Lower lobe of right lung (tissue), 2 donors: ENCODE measurements at regions not wholly inside any gene's neighbourhood (a gene's known extent, or its start where the extent isn't known, plus 50 kb on each side); places are given as distances from the start of the nearest gene placed in this dataset.

Source experiments
- ATAC-seq, 2 donors: fragments of 200-7000 bp; cut with Tn5 transposase; one replicate each; pipeline ENCODE4 v1.9.1; 2020 to 2022; ENCODE audit warnings: mild to moderate bottlenecking in 2 of 2, moderate library complexity in 2 of 2
- DNase-seq: peaks from one replicate; pipeline ENCODE4 v3.0.0-alpha.2; 2020
- H3K27ac ChIP-seq: fragments of 200-600 bp; one replicate; pipeline ENCODE4 v1.8.0; 2022
- H3K27me3 ChIP-seq: fragments of 200-600 bp; one replicate; pipeline ENCODE4 v1.8.0; 2022; ENCODE audit warnings: low read depth
- H3K36me3 ChIP-seq: fragments of 200-600 bp; one replicate; pipeline ENCODE4 v1.8.0; 2022; ENCODE audit warnings: mild to moderate bottlenecking
- H3K4me1 ChIP-seq: fragments of 200-600 bp; one replicate; pipeline ENCODE4 v1.8.0; 2022
- H3K4me3 ChIP-seq: fragments of 200-600 bp; one replicate; pipeline ENCODE4 v1.8.0; 2022; ENCODE audit warnings: mild to moderate bottlenecking
- H3K9me3 ChIP-seq: fragments of 200-600 bp; one replicate; pipeline ENCODE4 v1.8.0; 2022
- CTCF ChIP-seq: fragments of 200-600 bp; IDR thresholded peaks from one replicate; pipeline ENCODE4 v1.8.0; 2022; ENCODE audit warnings: antibody characterized with exemption, mild to moderate bottlenecking
- intact Hi-C: fragments of 100-400 bp; cut with DNase I; formaldehyde crosslinking; loops from one replicate; pipeline ENCODE4 v1.11.0; 2022
- donor health status: DM: no; HTN: yes; CAD: no; lungs with severe emphysema.

GRCh38 chrX:76850851-76851250, 423.3 kb downstream of the MAGEE1 start:
- no peaks in the 10 kb centered on the region for H3K4me1 ChIP-seq
- ATAC-seq, result no peak
- intact Hi-C loops, result no loop called here
- no peak for TF ChIP-seq CTCF
- H3K27ac ChIP-seq, result no peak overlapping the region
- no peak for DNase-seq
- H3K27me3 ChIP-seq, result no peaks in the 10 kb centered on the region
- H3K4me3 ChIP-seq, result no peak overlapping the region
- H3K36me3 ChIP-seq, result no peaks in the 10 kb centered on the region
- H3K9me3 ChIP-seq, result no peaks in the 10 kb centered on the region

DNA sequence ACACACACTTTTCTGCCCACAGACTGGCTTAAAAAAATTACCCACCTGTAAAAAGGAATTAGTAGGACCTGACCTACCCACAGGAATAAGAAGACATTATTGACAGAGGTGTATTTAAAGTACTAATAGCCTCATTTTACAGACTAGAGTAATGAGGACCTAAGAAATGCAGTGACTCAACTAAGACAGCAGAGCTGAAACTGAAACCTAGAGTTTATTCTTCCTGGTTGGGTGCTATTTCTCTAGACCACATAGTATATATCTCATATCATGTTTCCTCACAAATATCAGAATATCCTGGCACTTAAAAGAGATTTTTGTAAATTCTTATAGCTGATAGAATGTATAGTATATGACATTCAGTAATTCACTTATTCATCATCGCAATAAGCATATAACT, 435.0 kb downstream of the MAGEE1 start:
- no peak for TF ChIP-seq CTCF
- Histone ChIP-seq H3K27ac (no peak overlapping the region), H3K4me1 (no peaks in the 10 kb centered on the region), H3K4me3 (no peak overlapping the region), H3K9me3 (no peaks in the 10 kb centered on the region), H3K36me3 (no peaks in the 10 kb centered on the region), H3K27me3 (no peaks in the 10 kb centered on the region)
- intact Hi-C loops, result no loop called here
- ATAC-seq (no peak), DNase-seq (no peak)

- Histone ChIP-seq H3K36me3 (no peaks in the 10 kb centered on the region), H3K27ac (no peak overlapping the region), H3K4me3 (no peak overlapping the region), H3K9me3 (no peaks in the 10 kb centered on the region), H3K27me3 (no peaks in the 10 kb centered on the region), H3K4me1 (no peaks in the 10 kb centered on the region)
- DNase-seq (no peak), ATAC-seq (no peak)
- intact Hi-C loops, result no loop called here
- TF ChIP-seq CTCF, result no peak
Measured at GRCh38 chrX:76893930-76894329, 466.4 kb downstream of the MAGEE1 start.

DNA sequence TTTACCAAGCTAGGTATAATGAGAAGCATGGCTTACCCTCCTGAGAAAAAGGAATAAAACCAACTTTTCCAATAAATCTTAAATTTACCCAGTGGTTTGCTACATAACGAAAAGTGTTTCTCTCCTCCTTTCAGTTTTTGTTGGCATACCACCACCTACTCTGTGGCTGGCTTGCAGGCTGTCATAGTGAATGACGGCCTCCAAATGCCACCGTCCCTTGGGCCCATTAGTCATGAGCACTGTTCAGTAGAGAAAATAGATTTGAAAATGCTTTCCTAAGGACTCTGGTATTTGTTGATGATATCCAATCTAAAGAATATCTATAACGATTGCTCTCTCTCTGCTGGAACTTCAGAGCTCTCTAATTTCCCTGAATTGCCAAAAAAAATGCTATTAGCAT, 488.3 kb downstream of the MAGEE1 start:
- Histone ChIP-seq H3K9me3 (no peaks in the 10 kb centered on the region), H3K27me3 (no peaks in the 10 kb centered on the region), H3K4me3 (no peak overlapping the region), H3K36me3 (no peaks in the 10 kb centered on the region), H3K4me1 (no peaks in the 10 kb centered on the region), H3K27ac (no peak overlapping the region)
- no peak for TF ChIP-seq CTCF
- no peak for ATAC-seq
- DNase-seq, result no peak
- intact Hi-C loops, result no loop called here

DNA sequence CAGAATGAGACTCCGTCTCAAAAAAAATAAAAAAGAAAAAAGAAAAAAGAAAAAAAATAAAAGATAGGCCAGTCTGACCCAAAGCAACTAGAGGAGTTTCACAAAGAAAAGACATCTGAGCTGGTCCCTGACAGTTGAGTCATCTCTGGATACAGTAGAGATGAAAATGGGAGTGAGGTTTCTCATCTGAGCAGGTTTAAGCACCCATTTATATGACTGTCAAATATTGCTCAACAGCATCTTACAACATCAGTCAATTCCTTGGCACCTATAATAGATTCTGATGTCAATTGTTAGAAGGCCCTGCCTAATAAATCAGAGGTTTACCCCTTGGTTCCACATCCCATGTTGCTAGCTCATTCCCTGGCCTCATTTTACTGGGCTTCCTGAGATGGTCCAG, 490.5 kb downstream of the MAGEE1 start:
- intact Hi-C loops, result no loop called here
- no peaks in the 10 kb centered on the region for H3K27me3 ChIP-seq
- DNase-seq, result no peak
- no peak for ATAC-seq
- H3K36me3 ChIP-seq, result no peaks in the 10 kb centered on the region
- no peaks in the 10 kb centered on the region for H3K4me1 ChIP-seq
- TF ChIP-seq CTCF, result no peak
- H3K27ac ChIP-seq, result no peak overlapping the region
- H3K4me3 ChIP-seq, result no peak overlapping the region
- H3K9me3 ChIP-seq, result no peaks in the 10 kb centered on the region

- Histone ChIP-seq H3K27me3 (no peaks in the 10 kb centered on the region), H3K36me3 (no peaks in the 10 kb centered on the region), H3K4me3 (no peak overlapping the region), H3K9me3 (no peaks in the 10 kb centered on the region), H3K27ac (no peak overlapping the region), H3K4me1 (no peaks in the 10 kb centered on the region)
- ATAC-seq, result no peak
- no peak for TF ChIP-seq CTCF
- intact Hi-C loops, result no loop called here
- DNase-seq, result no peak
Measured at GRCh38 chrX:76919761-76920160, 492.3 kb downstream of the MAGEE1 start.
